ENCODE measurements at regions not wholly inside any gene's neighbourhood (a gene's known extent, or its start where the extent isn't known, plus 50 kb on each side); places are given as distances from the start of the nearest gene placed in this dataset.
"Not testable (repeated sequence)": the region's sequence is repeated elsewhere in the genome, so short reads cannot be mapped to it uniquely, and the experiment has no call there.

DNA sequence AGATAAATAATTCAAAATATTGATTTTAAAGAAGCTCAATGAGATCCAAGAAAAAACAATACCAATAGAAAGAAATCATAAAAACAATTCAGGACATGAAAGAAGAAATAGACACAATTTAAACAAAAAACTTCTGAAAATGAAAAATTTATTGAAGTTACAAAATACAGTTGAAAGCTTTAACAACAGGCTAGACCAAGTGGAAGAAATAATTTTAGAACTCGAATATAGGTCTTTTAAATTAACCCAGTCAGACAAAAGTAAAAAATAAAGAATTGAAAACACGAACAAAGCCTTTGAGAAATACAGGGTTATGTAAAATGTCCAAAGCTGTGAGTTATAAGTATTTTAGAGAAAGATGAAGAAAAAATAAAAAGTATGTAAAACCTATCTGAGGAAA lies 152.4 kb upstream of the SMIM30 start:
- Histone ChIP-seq H3K27ac (no peak overlapping the region), H3K9me3 (peaks cover 23% of the 10 kb centered on the region; the same call in 1 of the 2 replicates), H3K36me3 (no peaks in the 10 kb centered on the region), H3K4me1 (no peaks in the 10 kb centered on the region), H3K4me3 (no peak overlapping the region), H3K4me2 (no peak overlapping the region), H3K9ac (no peak overlapping the region), H3K27me3 (no peaks in the 10 kb centered on the region), H4K20me1 (no peaks in the 10 kb centered on the region)
- TF ChIP-seq Cebpa-rat (IDR thresholded peaks at IDR 0.05), result no peak

DNA sequence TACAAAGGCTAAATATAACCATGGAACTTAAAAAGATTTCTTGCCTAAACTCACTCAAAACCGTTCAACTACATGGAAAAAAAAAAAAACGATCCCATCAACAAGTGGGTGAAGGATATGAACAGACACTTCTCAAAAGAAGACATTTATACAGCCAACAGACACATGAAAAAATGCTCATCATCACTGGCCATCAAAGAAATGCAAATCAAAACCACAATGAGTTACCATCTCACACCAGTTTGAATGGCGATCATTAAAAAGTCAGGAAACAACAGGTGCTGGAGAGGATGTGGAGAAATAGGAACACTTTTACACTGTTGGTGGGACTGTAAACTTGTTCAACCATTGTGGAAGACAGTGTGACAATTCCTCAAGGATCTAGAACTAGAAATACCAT lies 151.2 kb upstream of the SMIM30 start:
- not testable (repeated sequence) for H3K27ac ChIP-seq, H3K36me3 ChIP-seq, H3K4me2 ChIP-seq, H3K9ac ChIP-seq, H4K20me1 ChIP-seq, H3K4me3 ChIP-seq, H3K4me1 ChIP-seq, H3K27me3 ChIP-seq
- H3K9me3 ChIP-seq, result peaks cover 19% of the 10 kb centered on the region; the same call in 1 of the 2 replicates

DNA sequence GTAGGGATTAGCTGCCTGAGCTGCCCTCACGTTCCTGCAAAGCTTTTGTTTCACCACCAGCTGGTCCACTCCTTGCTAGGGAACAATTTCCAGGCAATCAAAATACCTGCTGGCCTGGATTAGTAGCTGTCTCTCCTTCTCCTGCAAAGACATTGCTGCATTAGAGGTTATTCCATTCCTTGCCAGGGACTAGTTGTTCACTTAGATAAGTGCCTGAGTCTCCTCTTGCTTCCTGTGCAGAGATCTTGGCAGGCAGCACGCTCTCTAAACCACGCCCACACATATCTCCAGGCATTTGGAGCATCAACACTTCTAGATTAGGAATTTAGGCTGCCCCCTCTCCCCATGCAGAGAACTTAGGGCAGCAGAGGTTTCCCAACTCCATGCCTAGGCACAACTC lies 150.4 kb upstream of the SMIM30 start:
- Histone ChIP-seq H3K9me3 (peaks cover 19% of the 10 kb centered on the region; the same call in 1 of the 2 replicates), H3K9ac (no peak overlapping the region), H3K27ac (no peak overlapping the region), H3K4me1 (no peaks in the 10 kb centered on the region), H3K36me3 (no peaks in the 10 kb centered on the region), H4K20me1 (no peaks in the 10 kb centered on the region), H3K27me3 (no peaks in the 10 kb centered on the region), H3K4me2 (no peak overlapping the region), H3K4me3 (no peak overlapping the region)
- no peak for TF ChIP-seq Cebpa-rat (IDR thresholded peaks at IDR 0.05)

DNA sequence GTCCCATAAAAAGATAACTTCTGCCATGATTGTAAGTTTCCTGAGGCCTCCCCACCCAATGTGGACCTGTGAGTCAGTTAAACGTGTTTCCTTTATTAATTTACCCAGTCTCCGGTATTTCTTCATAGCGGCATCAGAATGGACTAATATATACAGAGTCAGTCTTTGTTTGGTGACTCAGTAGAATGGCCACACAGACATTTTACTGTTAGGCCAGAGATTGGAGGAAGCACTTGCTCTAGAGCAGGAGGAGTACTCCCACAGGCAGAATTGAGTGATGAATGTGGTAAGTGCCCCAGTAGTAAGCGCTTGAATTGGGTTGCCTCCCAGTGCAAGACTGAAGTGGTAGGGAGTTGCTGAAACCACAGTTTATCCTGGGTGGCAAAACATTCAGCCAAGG lies 149.5 kb upstream of the SMIM30 start:
- no peaks in the 10 kb centered on the region for H3K27me3 ChIP-seq
- H3K4me2 ChIP-seq, result no peak overlapping the region
- no peak for TF ChIP-seq Cebpa-rat (IDR thresholded peaks at IDR 0.05)
- H3K27ac ChIP-seq, result no peak overlapping the region
- H4K20me1 ChIP-seq, result no peaks in the 10 kb centered on the region
- H3K4me1 ChIP-seq, result no peaks in the 10 kb centered on the region
- H3K4me3 ChIP-seq, result no peak overlapping the region
- no peak overlapping the region for H3K9ac ChIP-seq
- no peaks in the 10 kb centered on the region for H3K36me3 ChIP-seq
- peaks cover 19% of the 10 kb centered on the region; the same call in 1 of the 2 replicates for H3K9me3 ChIP-seq

DNA sequence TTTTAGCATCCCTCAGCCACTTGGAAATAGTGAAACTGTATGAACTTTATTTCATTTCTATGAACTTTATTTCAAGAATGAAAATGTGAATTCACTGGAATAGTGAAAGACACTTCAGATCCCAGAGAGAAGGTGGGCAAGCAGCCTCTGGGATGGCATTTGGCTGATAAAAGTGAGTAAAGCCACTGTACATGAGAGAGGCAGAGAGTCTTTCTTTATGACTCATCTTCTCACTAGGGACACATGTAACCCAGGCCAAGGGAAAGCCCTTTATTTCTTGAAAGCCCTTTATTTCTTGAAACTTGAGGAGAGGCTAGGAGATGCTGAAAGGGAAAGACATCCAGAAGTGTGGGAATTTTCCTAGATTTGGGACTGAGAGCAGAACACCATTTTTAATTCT lies 148.9 kb upstream of the SMIM30 start:
- Histone ChIP-seq H3K4me2 (no peak overlapping the region), H3K4me1 (no peaks in the 10 kb centered on the region), H3K4me3 (no peak overlapping the region), H3K27ac (no peak overlapping the region), H3K27me3 (no peaks in the 10 kb centered on the region), H3K9ac (no peak overlapping the region), H4K20me1 (no peaks in the 10 kb centered on the region), H3K36me3 (no peaks in the 10 kb centered on the region), H3K9me3 (peaks cover 19% of the 10 kb centered on the region; the same call in 1 of the 2 replicates)
- no peak for TF ChIP-seq Cebpa-rat (IDR thresholded peaks at IDR 0.05)

DNA sequence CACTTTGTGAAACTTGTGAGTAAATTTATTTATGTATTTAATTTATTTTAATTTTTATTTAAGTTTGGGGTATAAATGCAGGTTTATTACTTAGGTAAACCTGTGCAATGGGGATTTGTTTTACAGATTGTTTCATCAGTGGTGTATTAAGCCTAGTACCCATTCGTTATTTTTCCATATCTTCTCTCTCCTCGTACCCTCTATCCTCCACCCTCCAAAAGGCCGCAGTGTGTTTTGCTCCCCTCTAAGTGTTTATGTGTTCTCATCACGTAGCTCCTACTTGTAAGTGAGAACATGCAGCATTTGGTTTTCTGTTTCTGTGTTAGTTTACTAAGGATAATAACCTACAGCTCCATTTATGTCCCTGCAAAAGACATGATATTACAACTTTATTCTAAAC lies 145.4 kb upstream of the SMIM30 start:
- Histone ChIP-seq H3K27me3 (no peaks in the 10 kb centered on the region), H3K36me3 (no peaks in the 10 kb centered on the region), H4K20me1 (no peaks in the 10 kb centered on the region), H3K27ac (no peak overlapping the region), H3K4me2 (no peak overlapping the region), H3K4me3 (no peak overlapping the region), H3K9ac (no peak overlapping the region), H3K4me1 (no peaks in the 10 kb centered on the region), H3K9me3 (peaks cover 10% of the 10 kb centered on the region; the same call in 1 of the 2 replicates)
- TF ChIP-seq Cebpa-rat (IDR thresholded peaks at IDR 0.05), result no peak

DNA sequence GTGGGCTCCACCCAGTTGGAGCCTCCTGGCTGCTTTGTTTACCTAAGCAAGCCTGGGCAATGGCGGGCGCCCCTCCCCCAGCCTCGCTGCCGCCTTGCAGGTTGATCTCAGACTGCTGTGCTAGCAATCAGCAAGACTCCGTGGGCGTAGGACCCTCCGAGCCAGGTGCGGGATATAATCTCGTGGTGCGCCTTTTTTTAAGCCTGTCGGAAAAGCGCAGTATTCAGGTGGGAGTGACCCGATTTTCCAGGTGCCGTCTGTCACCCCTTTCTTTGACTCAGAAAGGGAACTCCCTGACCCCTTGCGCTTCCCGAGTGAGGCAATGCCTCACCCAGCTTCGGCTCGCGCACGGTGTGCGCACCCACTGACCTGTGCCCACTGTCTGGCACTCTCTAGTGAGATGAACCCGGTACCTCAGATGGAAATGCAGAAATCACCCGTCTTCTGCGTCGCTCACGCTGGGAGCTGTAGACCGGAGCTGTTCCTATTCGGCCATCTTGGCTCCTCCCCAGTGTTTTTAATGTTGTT lies 144.9 kb upstream of the SMIM30 start:
- not testable (repeated sequence) for H4K20me1 ChIP-seq, H3K4me3 ChIP-seq, H3K4me2 ChIP-seq, H3K27ac ChIP-seq, H3K9ac ChIP-seq, H3K4me1 ChIP-seq, H3K36me3 ChIP-seq, H3K27me3 ChIP-seq, H3K9me3 ChIP-seq

DNA sequence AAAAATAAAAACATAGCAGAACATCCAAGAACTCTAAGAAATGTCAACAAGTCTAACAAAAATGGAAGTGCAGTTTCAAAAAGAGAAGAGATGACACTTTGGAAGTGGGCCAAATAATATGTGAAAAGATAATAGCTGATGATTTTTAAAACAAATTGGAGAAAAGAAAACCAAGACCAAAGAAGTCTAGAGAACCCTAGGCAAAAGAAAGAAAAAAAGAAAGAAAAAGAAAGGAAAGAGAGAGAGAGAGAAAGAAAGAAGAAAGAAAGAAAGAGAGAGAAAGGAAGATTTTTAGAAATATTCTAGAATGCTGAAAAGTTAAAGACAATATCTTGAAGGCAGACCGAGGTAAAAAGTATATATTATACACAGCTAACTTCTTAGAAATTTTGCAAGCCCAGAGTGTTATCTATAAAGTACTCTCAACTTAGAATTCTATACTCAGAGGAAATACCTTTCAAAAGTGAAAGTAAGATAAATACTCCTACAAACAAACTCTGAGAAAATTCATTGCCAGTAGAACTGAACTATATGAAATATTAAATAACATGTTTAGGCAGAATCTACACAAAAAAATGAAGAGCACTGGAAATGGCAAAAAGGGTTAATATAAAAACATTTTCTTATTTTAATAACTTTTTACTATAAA lies 138.7 kb upstream of the SMIM30 start:
- Histone ChIP-seq H3K4me2 (no peak overlapping the region), H3K4me3 (no peak overlapping the region), H3K9ac (no peak overlapping the region), H3K27ac (no peak overlapping the region), H3K36me3 (no peaks in the 10 kb centered on the region), H3K4me1 (no peaks in the 10 kb centered on the region), H3K27me3 (no peaks in the 10 kb centered on the region), H4K20me1 (no peaks in the 10 kb centered on the region), H3K9me3 (no peaks in the 10 kb centered on the region)
- no peak for TF ChIP-seq Cebpa-rat (IDR thresholded peaks at IDR 0.05)

DNA sequence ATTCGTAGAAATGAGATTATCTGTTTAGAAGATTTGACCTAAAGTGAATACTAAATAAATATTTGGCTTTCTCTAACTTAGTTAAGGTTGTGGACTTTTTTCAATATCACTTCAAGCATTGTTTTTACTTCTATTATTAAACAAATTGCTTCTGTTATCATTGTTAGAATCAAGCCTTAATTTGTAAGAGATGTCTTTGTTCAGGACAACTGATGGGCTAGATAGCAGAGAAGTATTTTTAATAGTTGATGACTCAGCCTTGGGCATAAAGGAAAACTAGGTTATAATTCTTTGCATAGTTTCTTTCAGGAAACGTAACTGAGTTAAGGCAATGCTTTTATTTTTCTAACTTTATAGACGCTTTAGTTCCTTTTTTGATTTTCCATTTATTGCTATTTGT lies 128.8 kb upstream of the SMIM30 start:
- Histone ChIP-seq H3K4me2 (no peak overlapping the region), H4K20me1 (no peaks in the 10 kb centered on the region), H3K9ac (no peak overlapping the region), H3K27me3 (no peaks in the 10 kb centered on the region), H3K4me3 (no peak overlapping the region), H3K4me1 (no peaks in the 10 kb centered on the region), H3K36me3 (no peaks in the 10 kb centered on the region), H3K9me3 (no peaks in the 10 kb centered on the region), H3K27ac (no peak overlapping the region)
- no peak for TF ChIP-seq Cebpa-rat (IDR thresholded peaks at IDR 0.05)

DNA sequence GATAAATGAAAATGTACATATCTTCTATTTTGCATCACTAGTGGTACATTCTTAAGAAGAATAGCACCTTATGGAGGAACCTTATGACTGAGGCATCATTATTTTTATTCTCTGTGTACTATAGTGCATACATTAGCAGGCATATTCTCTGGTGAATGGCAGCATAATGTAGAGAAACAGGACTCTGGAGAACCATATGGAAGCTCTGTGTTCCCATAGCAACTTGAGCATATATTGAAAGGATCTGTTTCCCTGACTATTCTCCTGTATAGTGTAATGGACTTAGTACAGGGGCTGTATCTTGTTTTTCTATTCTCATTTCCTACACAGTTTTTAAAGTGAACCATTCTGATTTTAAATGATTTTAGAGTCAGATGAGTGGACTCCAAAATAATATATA lies 128.4 kb upstream of the SMIM30 start:
- H3K9ac ChIP-seq, result no peak overlapping the region
- no peaks in the 10 kb centered on the region for H3K4me1 ChIP-seq
- no peak overlapping the region for H3K4me2 ChIP-seq
- TF ChIP-seq Cebpa-rat (IDR thresholded peaks at IDR 0.05), result no peak
- H3K27ac ChIP-seq, result no peak overlapping the region
- no peaks in the 10 kb centered on the region for H3K36me3 ChIP-seq
- no peaks in the 10 kb centered on the region for H3K9me3 ChIP-seq
- H4K20me1 ChIP-seq, result no peaks in the 10 kb centered on the region
- H3K4me3 ChIP-seq, result no peak overlapping the region
- H3K27me3 ChIP-seq, result no peaks in the 10 kb centered on the region

DNA sequence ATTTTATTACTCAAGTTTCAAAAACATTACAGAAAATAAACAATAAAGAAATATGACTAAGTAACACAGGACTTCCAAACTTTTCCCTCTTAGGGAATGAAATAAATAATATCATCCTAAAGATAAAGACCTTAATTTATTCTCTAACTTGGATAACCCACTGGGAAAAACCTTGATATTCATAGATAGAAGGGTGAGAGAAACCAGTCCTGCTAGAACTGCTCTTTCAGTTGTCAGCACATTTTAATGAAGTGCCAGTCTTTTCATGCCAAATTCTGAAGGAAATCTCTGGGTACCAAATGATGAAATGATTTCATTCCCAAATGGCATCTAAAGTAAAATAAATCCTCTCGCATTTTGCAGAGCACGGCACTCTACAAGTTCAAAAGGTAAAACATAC lies 114.5 kb upstream of the SMIM30 start:
- no peak for TF ChIP-seq Cebpa-rat (IDR thresholded peaks at IDR 0.05)
- H3K9ac ChIP-seq, result no peak overlapping the region
- H3K27ac ChIP-seq, result no peak overlapping the region
- H3K27me3 ChIP-seq, result no peaks in the 10 kb centered on the region
- no peaks in the 10 kb centered on the region for H3K36me3 ChIP-seq
- no peak overlapping the region for H3K4me3 ChIP-seq
- H4K20me1 ChIP-seq, result no peaks in the 10 kb centered on the region
- H3K9me3 ChIP-seq, result no peaks in the 10 kb centered on the region
- no peak overlapping the region for H3K4me2 ChIP-seq
- no peaks in the 10 kb centered on the region for H3K4me1 ChIP-seq
